ENCODE measurements at regions not wholly inside any gene's neighbourhood (a gene's known extent, or its start where the extent isn't known, plus 50 kb on each side); places are given as distances from the start of the nearest gene placed in this dataset.
"Not testable (repeated sequence)": the region's sequence is repeated elsewhere in the genome, so short reads cannot be mapped to it uniquely, and the experiment has no call there.

GRCh38 chr3:10693457-10693856, 122.6 kb upstream of the SLC6A11 start:
- H3K27me3 Mint-ChIP-seq = peaks cover 43% of the 10 kb centered on the region
- H3K36me3 Mint-ChIP-seq (ENCODE audit: insufficient read depth) = no peaks in the 10 kb centered on the region
- TF ChIP-seq, protein P1, sequence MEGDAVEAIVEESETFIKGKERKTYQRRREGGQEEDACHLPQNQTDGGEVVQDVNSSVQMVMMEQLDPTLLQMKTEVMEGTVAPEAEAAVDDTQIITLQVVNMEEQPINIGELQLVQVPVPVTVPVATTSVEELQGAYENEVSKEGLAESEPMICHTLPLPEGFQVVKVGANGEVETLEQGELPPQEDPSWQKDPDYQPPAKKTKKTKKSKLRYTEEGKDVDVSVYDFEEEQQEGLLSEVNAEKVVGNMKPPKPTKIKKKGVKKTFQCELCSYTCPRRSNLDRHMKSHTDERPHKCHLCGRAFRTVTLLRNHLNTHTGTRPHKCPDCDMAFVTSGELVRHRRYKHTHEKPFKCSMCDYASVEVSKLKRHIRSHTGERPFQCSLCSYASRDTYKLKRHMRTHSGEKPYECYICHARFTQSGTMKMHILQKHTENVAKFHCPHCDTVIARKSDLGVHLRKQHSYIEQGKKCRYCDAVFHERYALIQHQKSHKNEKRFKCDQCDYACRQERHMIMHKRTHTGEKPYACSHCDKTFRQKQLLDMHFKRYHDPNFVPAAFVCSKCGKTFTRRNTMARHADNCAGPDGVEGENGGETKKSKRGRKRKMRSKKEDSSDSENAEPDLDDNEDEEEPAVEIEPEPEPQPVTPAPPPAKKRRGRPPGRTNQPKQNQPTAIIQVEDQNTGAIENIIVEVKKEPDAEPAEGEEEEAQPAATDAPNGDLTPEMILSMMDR (IDR thresholded peaks at IDR 0.05; ENCODE audit: unreplicated experiment) = no peak
- H3K4me3 Mint-ChIP-seq (ENCODE audit: low read depth) = no peak overlapping the region
- H3K27ac Mint-ChIP-seq = no peak overlapping the region
- DNase-seq (ENCODE audit: low spot score, unreplicated experiment) = no peak
- H3K4me1 Mint-ChIP-seq (ENCODE audit: low read depth) = no peaks in the 10 kb centered on the region
- no peaks in the 10 kb centered on the region for H3K9me3 Mint-ChIP-seq (ENCODE audit: low read depth)

GRCh38 chr3:10694179-10694578, 121.8 kb upstream of the SLC6A11 start:
- TF ChIP-seq, protein P1 (IDR thresholded peaks at IDR 0.05; ENCODE audit: unreplicated experiment) = no peak
- no peak overlapping the region for H3K4me3 Mint-ChIP-seq (ENCODE audit: low read depth)
- H3K27me3 Mint-ChIP-seq = peaks cover 47% of the 10 kb centered on the region
- no peak for DNase-seq (ENCODE audit: low spot score, unreplicated experiment)
- no peaks in the 10 kb centered on the region for H3K4me1 Mint-ChIP-seq (ENCODE audit: low read depth)
- no peaks in the 10 kb centered on the region for H3K36me3 Mint-ChIP-seq (ENCODE audit: insufficient read depth)
- no peak overlapping the region for H3K27ac Mint-ChIP-seq
- no peaks in the 10 kb centered on the region for H3K9me3 Mint-ChIP-seq (ENCODE audit: low read depth)

GRCh38 chr3:10695186-10695585, 120.8 kb upstream of the SLC6A11 start:
- H3K4me1 Mint-ChIP-seq (ENCODE audit: low read depth); H3K9me3 Mint-ChIP-seq (ENCODE audit: low read depth); DNase-seq (ENCODE audit: low spot score, unreplicated experiment); H3K36me3 Mint-ChIP-seq (ENCODE audit: insufficient read depth); H3K27ac Mint-ChIP-seq; H3K4me3 Mint-ChIP-seq (ENCODE audit: low read depth): not testable (repeated sequence)
- peaks cover 50% of the 10 kb centered on the region for H3K27me3 Mint-ChIP-seq

GRCh38 chr3:10695595-10696285, 120.3 kb upstream of the SLC6A11 start:
- no peak for DNase-seq (ENCODE audit: low spot score, unreplicated experiment)
- Mint-ChIP-seq H3K27me3 (peaks cover 53% of the 10 kb centered on the region), H3K27ac (no peak overlapping the region), H3K9me3 (ENCODE audit: low read depth) (no peaks in the 10 kb centered on the region), H3K4me3 (ENCODE audit: low read depth) (no peak overlapping the region), H3K4me1 (ENCODE audit: low read depth) (no peaks in the 10 kb centered on the region), H3K36me3 (ENCODE audit: insufficient read depth) (no peaks in the 10 kb centered on the region)
- TF ChIP-seq, protein P1 (IDR thresholded peaks at IDR 0.05; ENCODE audit: unreplicated experiment) = no peak

- Mint-ChIP-seq H3K27ac (no peak overlapping the region), H3K4me1 (ENCODE audit: low read depth) (no peaks in the 10 kb centered on the region), H3K27me3 (peaks cover 68% of the 10 kb centered on the region), H3K4me3 (ENCODE audit: low read depth) (no peak overlapping the region), H3K36me3 (ENCODE audit: insufficient read depth) (no peaks in the 10 kb centered on the region), H3K9me3 (ENCODE audit: low read depth) (no peaks in the 10 kb centered on the region)
- TF ChIP-seq, protein P1 (IDR thresholded peaks at IDR 0.05; ENCODE audit: unreplicated experiment) = no peak
- DNase-seq (ENCODE audit: low spot score, unreplicated experiment) = no peak
These were observed 118.1 kb upstream of the SLC6A11 start for GRCh38 chr3:10697918-10698317.

DNA sequence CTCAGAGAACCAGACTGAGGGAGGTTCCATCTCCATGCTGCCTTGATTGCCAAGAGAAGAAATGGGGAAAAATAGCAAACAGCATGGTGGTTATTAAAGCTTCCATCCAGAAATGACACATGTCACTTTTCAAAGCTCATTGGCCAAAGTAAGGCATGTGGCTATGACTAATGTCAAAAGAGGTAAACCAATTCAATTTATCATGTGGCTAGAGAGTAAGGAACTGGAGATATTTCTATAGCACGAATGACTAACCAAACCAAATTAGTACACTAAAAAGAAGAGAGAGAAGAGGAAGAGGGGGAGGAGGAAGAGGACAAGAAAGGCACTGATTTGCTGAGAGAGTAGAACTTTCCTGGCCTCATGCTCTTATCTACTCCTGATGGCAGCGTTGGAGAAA, 115.2 kb upstream of the SLC6A11 start:
- Mint-ChIP-seq H3K9me3 (ENCODE audit: low read depth) (no peaks in the 10 kb centered on the region), H3K27me3 (peaks cover 84% of the 10 kb centered on the region), H3K36me3 (ENCODE audit: insufficient read depth) (no peaks in the 10 kb centered on the region), H3K4me3 (ENCODE audit: low read depth) (no peak overlapping the region), H3K4me1 (ENCODE audit: low read depth) (no peaks in the 10 kb centered on the region), H3K27ac (no peak overlapping the region)
- TF ChIP-seq, protein P1 (IDR thresholded peaks at IDR 0.05; ENCODE audit: unreplicated experiment) = no peak
- no peak for DNase-seq (ENCODE audit: low spot score, unreplicated experiment)
